NCI-H345 treated with DMSO at 0.1 percent for 48 hours (cell line): ENCODE measurements at regions not wholly inside any gene's neighbourhood (a gene's known extent, or its start where the extent isn't known, plus 50 kb on each side); places are given as distances from the start of the nearest gene placed in this dataset.

Source experiments
- DNase-seq: peaks from one replicate; lab custom pipeline; 2025; ENCODE audit not compliant: unreplicated experiment; lab: John Stamatoyannopoulos, UW

GRCh38 chr16:6536411-6536810, 796.2 kb upstream of the RBFOX1 start:
- DNase-seq: no peak

DNA sequence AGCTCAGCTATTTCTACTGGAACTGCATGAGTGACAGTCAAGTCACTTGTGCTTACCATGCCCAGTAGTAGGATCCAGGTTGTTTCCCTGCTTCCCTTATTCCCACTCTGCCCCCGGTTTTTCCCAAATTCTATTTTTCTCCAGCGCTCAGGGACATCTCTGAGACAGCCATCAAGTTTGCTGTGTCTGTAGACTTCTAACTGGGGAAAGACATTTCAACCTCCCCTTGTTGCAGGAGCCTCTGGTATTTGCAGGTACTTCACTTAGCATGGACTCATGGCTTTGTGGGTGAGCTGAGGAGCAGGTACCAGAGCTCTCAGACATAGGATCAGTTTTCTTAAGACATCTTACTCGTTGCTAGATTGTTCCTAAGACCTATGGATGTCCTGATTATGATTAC, 801.6 kb upstream of the RBFOX1 start:
- DNase-seq: no peak

DNA sequence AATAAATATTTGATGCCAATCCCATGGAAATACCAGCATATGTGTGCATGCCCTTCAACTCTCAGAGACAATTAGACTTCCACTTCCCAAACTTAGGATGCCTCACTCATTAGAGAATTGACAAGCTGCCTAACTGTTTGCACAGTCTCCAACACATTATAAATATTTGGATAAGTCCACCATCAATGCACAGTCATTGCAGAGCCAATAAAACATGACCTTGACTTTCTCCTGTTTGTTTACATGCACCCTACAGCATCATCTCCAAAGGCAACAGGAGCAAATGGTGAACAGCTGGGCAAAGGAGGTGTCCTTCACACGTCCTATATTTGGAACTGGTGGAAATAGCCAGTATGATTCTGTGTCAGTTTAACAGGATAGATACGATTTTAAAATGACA, 804.4 kb upstream of the RBFOX1 start:
- DNase-seq: no peak

GRCh38 chr16:6527646-6528045, 805.0 kb upstream of the RBFOX1 start:
- no peak for DNase-seq

GRCh38 chr16:6524501-6524900, 808.1 kb upstream of the RBFOX1 start:
- DNase-seq: no peak

DNA sequence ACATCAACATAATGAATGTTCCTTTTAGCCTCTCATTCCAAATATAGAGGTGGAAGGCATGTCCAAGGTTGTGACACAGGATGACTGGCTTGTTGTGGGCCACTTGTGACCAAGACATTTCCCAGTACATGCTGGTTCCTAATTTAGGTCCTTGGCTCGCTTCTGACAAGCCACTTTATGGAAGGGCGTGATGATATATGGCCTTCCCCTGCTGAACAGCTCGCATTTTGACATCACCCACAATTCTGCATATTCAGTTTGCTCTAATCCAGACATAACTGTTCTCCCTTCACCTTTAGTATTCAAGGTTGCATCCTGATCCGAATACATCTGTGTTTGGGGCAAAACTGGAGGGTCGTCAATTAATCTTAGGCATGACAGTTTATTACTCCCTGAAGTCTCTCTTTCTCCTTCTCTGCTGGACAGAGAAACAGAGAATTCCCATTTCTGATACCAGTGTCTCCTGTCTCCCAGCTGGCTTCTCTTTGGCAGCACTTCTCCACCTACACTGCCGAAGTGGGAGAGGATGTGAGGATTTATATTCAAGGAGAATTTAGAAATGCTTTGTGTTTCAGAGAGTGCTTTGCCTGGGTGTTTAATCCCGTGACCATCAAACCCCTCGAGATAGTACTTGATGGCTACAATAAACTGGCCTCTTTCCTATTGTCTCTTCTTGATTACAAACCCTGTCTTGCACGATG, 815.5 kb upstream of the RBFOX1 start:
- DNase-seq: no peak

- no peak for DNase-seq
Observed at GRCh38 chr16:6512512-6512911, 820.1 kb upstream of the RBFOX1 start.

DNA sequence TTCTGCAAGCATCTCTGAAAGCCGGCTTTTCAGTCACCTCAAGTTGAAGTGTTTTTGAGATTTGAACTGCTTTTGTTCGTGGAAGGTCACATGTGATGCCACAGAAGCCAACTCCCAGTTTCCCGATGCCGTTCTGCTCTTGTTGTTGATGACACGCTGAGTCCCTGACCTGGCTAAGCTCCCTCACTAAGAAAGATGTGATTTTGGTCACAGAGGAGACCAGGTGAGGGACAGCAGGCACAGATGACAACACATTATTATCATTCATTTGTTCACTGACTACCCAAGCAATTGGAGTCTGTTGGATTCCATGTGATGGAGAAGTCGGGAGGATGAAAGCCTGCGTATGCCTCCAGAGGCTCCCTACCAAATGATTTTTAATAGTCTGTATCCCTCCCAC, 822.4 kb upstream of the RBFOX1 start:
- no peak for DNase-seq

GRCh38 chr16:6499413-6499812, 833.2 kb upstream of the RBFOX1 start:
- no peak for DNase-seq

- no peak for DNase-seq
Observed at GRCh38 chr16:6498858-6499257, 833.8 kb upstream of the RBFOX1 start.

DNA sequence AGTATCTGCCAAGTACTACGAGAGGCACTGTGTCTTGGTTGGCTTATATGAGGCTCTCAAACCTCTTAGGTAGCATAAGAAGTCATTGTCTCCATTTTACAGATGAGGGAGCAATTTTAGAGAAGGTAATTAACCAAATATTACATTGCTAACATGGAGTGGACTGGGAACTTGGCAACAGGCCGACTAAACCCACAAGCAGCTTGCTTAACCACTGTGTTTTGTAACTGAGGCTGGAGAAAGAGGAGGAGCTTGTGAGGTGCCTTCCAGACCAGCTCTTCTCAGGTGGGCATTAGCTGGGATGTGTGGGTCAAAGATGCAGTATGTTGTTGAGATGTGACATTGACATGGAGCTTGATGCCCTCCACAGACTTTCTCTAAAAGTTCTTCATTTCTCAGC, 835.6 kb upstream of the RBFOX1 start:
- no peak for DNase-seq

DNA sequence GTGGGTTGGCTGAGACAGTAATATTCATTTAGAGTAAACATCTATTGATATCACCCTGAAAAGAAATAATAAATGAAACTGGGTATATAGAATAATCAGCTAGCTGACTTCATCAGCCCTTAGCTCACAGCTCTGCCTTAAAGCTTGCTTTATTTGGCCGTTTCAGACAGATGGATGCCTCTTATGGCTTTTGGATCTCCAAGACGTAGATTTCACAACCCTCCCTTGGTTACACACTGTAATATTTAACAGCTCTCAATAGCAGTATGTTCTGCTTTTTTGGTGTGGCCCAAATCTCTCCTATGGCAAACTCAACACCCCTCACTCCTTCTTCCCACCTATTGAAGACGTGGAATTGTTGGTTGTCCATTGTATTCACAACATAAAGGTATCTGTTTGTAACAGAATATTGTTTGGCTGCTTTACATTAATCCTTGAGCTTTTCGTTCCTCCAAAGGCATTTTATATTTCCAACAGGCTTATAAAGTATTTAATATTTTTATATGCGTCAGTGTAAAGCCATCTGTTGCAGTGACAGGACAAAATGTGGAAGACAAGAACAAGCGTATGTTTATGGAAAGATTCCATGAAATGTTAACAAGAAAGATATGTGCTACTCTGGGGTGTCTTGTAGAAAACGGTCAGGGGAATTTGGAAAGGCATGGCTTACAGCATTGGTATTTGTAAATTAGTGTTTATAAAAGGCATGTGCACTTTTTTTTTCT, 837.0 kb upstream of the RBFOX1 start:
- DNase-seq: no peak

DNA sequence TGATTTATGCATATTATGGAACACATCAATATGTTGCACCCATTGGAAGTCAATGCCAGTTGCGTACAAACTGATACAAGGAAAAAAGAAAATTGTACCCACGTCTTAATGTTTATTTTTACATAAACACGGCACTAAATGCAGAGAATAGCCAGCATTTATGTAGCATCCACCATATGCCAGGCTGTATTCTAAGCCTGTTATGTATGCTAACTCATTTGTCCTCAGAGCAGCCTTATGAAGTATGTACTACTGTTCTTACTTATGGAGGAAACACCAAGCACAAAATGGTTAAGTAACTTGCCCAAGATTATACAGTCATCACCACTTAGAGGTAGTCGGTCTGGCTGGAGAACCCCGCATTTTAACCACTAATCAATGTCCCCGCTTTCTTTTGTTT, 837.9 kb upstream of the RBFOX1 start:
- DNase-seq: no peak

GRCh38 chr16:6493555-6493954, 839.1 kb upstream of the RBFOX1 start:
- DNase-seq: no peak

GRCh38 chr16:6492742-6493141, 839.9 kb upstream of the RBFOX1 start:
- no peak for DNase-seq

- no peak for DNase-seq
Observed at GRCh38 chr16:6484935-6485334, 847.7 kb upstream of the RBFOX1 start.

DNA sequence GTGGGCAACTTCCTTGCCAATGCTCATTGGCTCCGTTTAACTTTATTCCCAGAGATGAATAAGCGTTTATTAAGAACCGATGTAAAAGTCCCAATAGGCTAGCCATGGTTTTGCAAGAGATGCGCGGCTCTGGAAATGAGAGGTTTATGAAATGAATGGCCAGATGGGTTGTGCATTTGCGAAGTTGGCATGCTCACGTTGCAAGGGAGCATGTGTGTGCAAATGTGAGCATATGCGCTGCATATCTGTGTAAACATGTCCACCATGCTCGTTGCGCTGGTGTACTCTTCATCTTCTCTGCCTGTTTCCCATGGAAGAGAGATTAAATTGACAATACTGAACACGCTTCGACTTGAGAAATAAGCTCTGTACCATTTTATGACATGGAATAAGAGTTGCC, 848.6 kb upstream of the RBFOX1 start:
- no peak for DNase-seq

DNA sequence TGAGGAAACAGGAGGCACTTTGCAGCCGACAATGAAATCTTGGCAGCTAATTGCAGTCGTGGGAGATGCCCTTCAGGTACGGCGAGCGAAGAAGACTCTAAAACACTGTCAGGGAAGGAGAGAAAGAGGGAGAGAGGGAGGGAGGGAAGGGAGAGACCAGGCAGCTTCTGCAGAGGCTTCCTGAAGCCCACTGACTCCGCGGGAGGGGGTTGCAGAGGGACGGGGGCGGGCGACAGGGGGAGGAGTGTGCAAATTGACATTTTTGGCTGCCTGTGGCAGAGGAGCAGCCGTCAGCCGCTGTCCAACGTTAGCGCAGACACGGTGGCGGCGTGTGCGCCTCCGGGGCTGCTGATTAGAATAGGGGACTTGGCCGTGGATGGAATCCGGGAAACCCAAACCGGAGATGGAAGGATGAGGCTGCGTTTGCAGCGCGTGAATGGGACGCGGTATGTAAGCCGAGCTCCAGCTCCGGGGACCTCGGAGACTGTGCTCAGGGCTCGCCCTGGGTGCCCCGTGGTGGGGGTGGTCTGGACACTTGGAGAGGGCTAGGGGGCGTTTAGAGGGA, 849.1 kb upstream of the RBFOX1 start:
- no peak for DNase-seq

- DNase-seq: no peak
Observed at GRCh38 chr16:6482696-6483468, 849.8 kb upstream of the RBFOX1 start.

DNA sequence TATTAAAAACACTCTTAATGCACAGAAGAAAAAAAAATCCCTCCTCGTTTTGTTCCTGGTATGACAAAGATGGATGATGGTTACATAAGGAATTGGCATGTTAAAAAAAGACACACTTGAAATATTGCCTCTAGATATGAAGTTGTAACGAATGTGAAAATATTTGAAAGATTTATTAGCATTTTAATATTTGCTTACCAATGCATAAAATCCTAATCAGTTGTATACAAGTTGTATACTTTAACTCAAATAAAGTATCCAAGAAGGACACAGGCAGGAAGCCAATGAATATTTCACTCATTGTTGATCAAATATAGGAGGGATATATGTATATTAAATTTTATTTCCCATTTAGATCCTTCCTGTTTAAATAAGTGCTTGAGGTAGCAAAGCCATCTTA, 850.8 kb upstream of the RBFOX1 start:
- no peak for DNase-seq

- no peak for DNase-seq
Observed at GRCh38 chr16:6453742-6454141, 878.9 kb upstream of the RBFOX1 start.
